GM12878 (cell line): ENCODE measurements at regions not wholly inside any gene's neighbourhood (a gene's known extent, or its start where the extent isn't known, plus 50 kb on each side); places are given as distances from the start of the nearest gene placed in this dataset.

Source experiments
- ATAC-seq: fragments of 200-7000 bp; cut with Tn5 transposase; 3 replicates; pipeline ENCODE4 v1.9.1; 2020; ENCODE audit warnings: mild to moderate bottlenecking, moderate library complexity
- BruUV-seq: library from RNA; stranded (reverse); fragments of 400-500 nt; replicated peaks from 2 replicates; lab custom pipeline; 2021; lab: Mats Ljungman, UMichigan
- CTCF ChIA-PET: fragments of 300-600 bp; sonication (Branson Sonifier 250); formaldehyde crosslinking; extraction: SDS; loops from one replicate; lab custom pipeline; 2021; ENCODE audit warnings: inconsistent platforms; lab: Yijun Ruan, JAX
- POLR2A ChIA-PET: fragments of 350-600 bp; formaldehyde crosslinking; extraction: SDS; loops from one replicate; lab custom pipeline; 2021; ENCODE audit warnings: inconsistent platforms; lab: Charles Lee
- RAD21 ChIA-PET: fragments of 300-600 bp; sonication (Branson Sonifier 250); formaldehyde crosslinking; loops from one replicate; lab custom pipeline; 2023; ENCODE audit warnings: antibody characterized with exemption; ENCODE audit not compliant: unreplicated experiment; lab: Charles Lee
- SMC1A ChIA-PET: fragments of 300-600 bp; sonication (Branson Sonifier 250); formaldehyde crosslinking; loops from one replicate; lab custom pipeline; 2023; ENCODE audit not compliant: unreplicated experiment, uncharacterized antibody; lab: Charles Lee
- DNase-seq: peaks from one replicate; pipeline ENCODE4 v3.0.0-alpha.2; 2011; ENCODE audit warnings: low read depth, low spot score
- FAIRE-seq: peaks from 3 replicates; lab custom pipeline; 2011; peaks lifted over from hg19 to GRCh38; lab: Jason Lieb, UNC
- H2AFZ ChIP-seq: 2 replicates; pipeline ENCODE4 v1.6.0; 2011; ENCODE audit warnings: low read depth, low read length, control low read depth; ENCODE audit not compliant: control insufficient read depth
- H3K27ac ChIP-seq: 2 replicates; pipeline ENCODE4 v1.5.1; 2011; ENCODE audit warnings: control low read depth; ENCODE audit not compliant: control insufficient read depth, insufficient read depth
- H3K27me3 ChIP-seq, 2 experiments: replicated peaks in 1 of 2; 2 replicates each; pipeline versions ENCODE4 v1.6.0 to v1.6.1; 2011; ENCODE audit warnings: low read length in 1 of 2; ENCODE audit not compliant: control insufficient read depth in 2 of 2, insufficient read depth in 2 of 2
- H3K36me3 ChIP-seq, 2 experiments: 2 replicates each; pipeline ENCODE4 v1.5.1; 2011; ENCODE audit warnings: low read length in 1 of 2; ENCODE audit not compliant: control insufficient read depth in 2 of 2, insufficient read depth in 2 of 2
- H3K4me1 ChIP-seq: 2 replicates; pipeline ENCODE4 v1.6.1; 2011; ENCODE audit warnings: mild to moderate bottlenecking, low read length, moderate library complexity, mixed read lengths; ENCODE audit not compliant: control insufficient read depth, insufficient read depth
- H3K4me2 ChIP-seq: 2 replicates; pipeline ENCODE4 v1.6.0; 2011; ENCODE audit warnings: control low read depth; ENCODE audit not compliant: control insufficient read depth, insufficient read depth
- H3K4me3 ChIP-seq: fragments of 200-600 bp; sonication (generic); 2 replicates; pipeline ENCODE4 v1.5.1; 2016
- H3K79me2 ChIP-seq: 2 replicates; pipeline ENCODE4 v1.6.0; 2011; ENCODE audit warnings: low read length; ENCODE audit not compliant: control insufficient read depth, insufficient read depth
- H3K9ac ChIP-seq: 2 replicates; pipeline ENCODE4 v1.8.0; 2011; ENCODE audit warnings: low read length, control low read depth, mixed read lengths; ENCODE audit not compliant: control insufficient read depth, insufficient read depth
- H3K9me3 ChIP-seq: replicated peaks from 3 replicates; pipeline ENCODE4 v1.5.1; 2011; ENCODE audit warnings: mild to moderate bottlenecking, low read length; ENCODE audit not compliant: control insufficient read depth, insufficient read depth
- H4K20me1 ChIP-seq: 2 replicates; pipeline ENCODE4 v1.6.0; 2011; ENCODE audit not compliant: control insufficient read depth, insufficient read depth
- DPF2 ChIP-seq: fragments of 450-650 bp; IDR thresholded peaks from 2 replicates; pipeline ENCODE4 v1.6.1; 2017; ENCODE audit warnings: mild to moderate bottlenecking
- EZH2 ChIP-seq: IDR thresholded peaks from 2 replicates; pipeline ENCODE4 v1.6.1; 2012; ENCODE audit warnings: low read depth, mild to moderate bottlenecking, control low read depth, inconsistent platforms, low read length, borderline replicate concordance; ENCODE audit not compliant: control insufficient read depth
- HDAC6 ChIP-seq: fragments of 200-600 bp; sonication (generic); IDR thresholded peaks from one replicate; pipeline ENCODE4 v1.8.0; 2017; ENCODE audit warnings: antibody characterized with exemption; ENCODE audit not compliant: unreplicated experiment
- RB1 ChIP-seq: fragments of 450-650 bp; formaldehyde crosslinking; IDR thresholded peaks from 2 replicates; pipeline ENCODE4 v1.6.1; 2017; ENCODE audit warnings: mild to moderate bottlenecking, borderline replicate concordance
- RELA ChIP-seq: fragments of 450-650 bp; IDR thresholded peaks from 2 replicates; pipeline ENCODE4 v1.8.0; 2014; ENCODE audit warnings: borderline replicate concordance; ENCODE audit not compliant: partially characterized antibody
- SKIL ChIP-seq: fragments of 450-650 bp; IDR thresholded peaks from 2 replicates; pipeline ENCODE4 v1.6.1; 2017; ENCODE audit warnings: mild to moderate bottlenecking, low read depth, inconsistent platforms; ENCODE audit not compliant: poor library complexity, severe bottlenecking
- SMC3 ChIP-seq: IDR thresholded peaks from 2 replicates; pipeline ENCODE4 v1.6.1; 2011; ENCODE audit warnings: low read length, improper control_type of control experiment, borderline replicate concordance
- TCF12 ChIP-seq: IDR thresholded peaks from 2 replicates; pipeline ENCODE4 v1.6.1; 2011; ENCODE audit warnings: low read depth, mild to moderate bottlenecking, low read length
- ZBTB4 ChIP-seq: fragments of 450-650 bp; formaldehyde crosslinking; IDR thresholded peaks from 2 replicates; pipeline ENCODE4 v1.4.0; 2022; ENCODE audit warnings: mild to moderate bottlenecking, moderate library complexity
- ZNF207 ChIP-seq: fragments of 450-650 bp; IDR thresholded peaks from 2 replicates; pipeline ENCODE4 v1.6.1; 2014; ENCODE audit warnings: antibody characterized with exemption, mild to moderate bottlenecking, borderline replicate concordance
- WGBS: methylation state at CpG from one replicate; pipeline ENCODE4 v1.1.6; 2016; ENCODE audit warnings: low lambda C conversion rate; ENCODE audit not compliant: insufficient replicate concordance, insufficient coverage; ENCODE audit errors: missing lambda C conversion rate; 5-methylcytosine and 5-hydroxymethylcytosine counted together
- in situ Hi-C: fragments of 300-500 bp; cut with MboI; formaldehyde crosslinking; loops from 9 replicates; pipeline ENCODE4 v1.14.3; 2018; ENCODE audit warnings: mixed read lengths
- intact Hi-C: fragments of 100-400 bp; cut with micrococcal nuclease; formaldehyde crosslinking; loops from one replicate; pipeline ENCODE4 v1.14.2; 2022; ENCODE audit not compliant: unreplicated experiment

GRCh38 chr17:70499067-70499786, 329.9 kb downstream of the KCNJ2 start:
- in situ Hi-C loops (no loop called here), intact Hi-C loops (no loop called here)
- Histone ChIP-seq H3K4me3 (no peak overlapping the region), H3K9ac (no peak overlapping the region), H3K9me3 (no peaks in the 10 kb centered on the region), H3K4me1 (no peaks in the 10 kb centered on the region), H3K36me3 (no peaks in the 10 kb centered on the region), H3K4me2 (no peak overlapping the region), H3K79me2 (no peaks in the 10 kb centered on the region), H2AFZ (no peak overlapping the region), H3K27ac (no peak overlapping the region), H4K20me1 (no peaks in the 10 kb centered on the region), H3K27me3 (no peaks in the 10 kb centered on the region)
- ChIA-PET POLR2A (no interaction called here), CTCF (interaction anchor here (0.7 to 1.2 kb wide), 2 partner anchors 191 to 220 kb away, joined by 3 read pairs; no protein-coding TSS in a partner anchor), RAD21 (interaction anchor here (0.8 kb wide), 1 partner anchor 16 kb away, joined by 3 read pairs; no protein-coding TSS in a partner anchor), SMC1A (interaction anchor here (1.0 to 1.6 kb wide), 3 partner anchors 12 to 332 kb away, joined by 3 read pairs; no protein-coding TSS in a partner anchor)
- no peak for ATAC-seq
- no peak for DNase-seq
- FAIRE-seq = no peak
- WGBS = 50% methylated on average over 2 of the region's 2 CpGs
- TF ChIP-seq ZNF207 (no peak), SMC3 (no peak), ZBTB4 (CRISPR knock-in tag) (no peak), DPF2 (no peak), TCF12 (no peak), RELA (no peak), SKIL (no peak), RB1 (no peak), EZH2 (no peak), HDAC6 (no peak)
- no TSS peak for BruUV-seq
